Endodermal cell (in vitro differentiated cells): ENCODE measurements at regions not wholly inside any gene's neighbourhood (a gene's known extent, or its start where the extent isn't known, plus 50 kb on each side); places are given as distances from the start of the nearest gene placed in this dataset. TPM values are rescaled to one million over a fixed set of nuclear protein-coding genes. Genes with fewer than 3 reads are reported as not detected.

ENCODE experiments used
- DNase-seq: peaks from one replicate; pipeline ENCODE4 v3.0.0-alpha.2; 2017
- H3K27ac ChIP-seq: 2 replicates; pipeline ENCODE4 v1.5.1; 2013; ENCODE audit warnings: mild to moderate bottlenecking, low read depth, low read length, moderate library complexity
- H3K27me3 ChIP-seq: 2 replicates; pipeline ENCODE4 v1.6.1; 2013; ENCODE audit warnings: mild to moderate bottlenecking, low read length, moderate library complexity; ENCODE audit not compliant: insufficient read depth, control insufficient read depth, poor library complexity, severe bottlenecking
- H3K36me3 ChIP-seq: 2 replicates; pipeline ENCODE4 v1.7.0; 2013; ENCODE audit warnings: mild to moderate bottlenecking, low read length, moderate library complexity; ENCODE audit not compliant: control insufficient read depth, insufficient read depth
- H3K4me1 ChIP-seq: one replicate; pipeline ENCODE4 v1.7.0; 2013; ENCODE audit warnings: low read length; ENCODE audit not compliant: control insufficient read depth, insufficient read depth
- H3K4me3 ChIP-seq: 2 replicates; pipeline ENCODE4 v1.5.1; 2013; ENCODE audit warnings: mild to moderate bottlenecking, low read length, moderate library complexity
- H3K9ac ChIP-seq: 2 replicates; pipeline ENCODE4 v1.6.1; 2013; ENCODE audit warnings: mild to moderate bottlenecking, low read length, moderate library complexity; ENCODE audit not compliant: poor library complexity, severe bottlenecking; ENCODE audit errors: extremely low read depth
- H3K9me3 ChIP-seq: 2 replicates; pipeline ENCODE4 v1.6.1; 2013; ENCODE audit warnings: mild to moderate bottlenecking, low read length, moderate library complexity; ENCODE audit not compliant: control insufficient read depth
- H3K27ac Mint-ChIP-seq: 2 replicates; pipeline ENCODE4 v1.8.0; 2020; ENCODE audit warnings: mixed read lengths
- H3K27me3 Mint-ChIP-seq: 2 replicates; pipeline ENCODE4 v1.8.0; 2021; ENCODE audit warnings: mild to moderate bottlenecking, mixed read lengths; ENCODE audit not compliant: insufficient read depth
- H3K36me3 Mint-ChIP-seq: 2 replicates; pipeline ENCODE4 v1.8.0; 2020; ENCODE audit warnings: low read depth, mixed read lengths
- H3K4me1 Mint-ChIP-seq: 2 replicates; pipeline ENCODE4 v1.8.0; 2020; ENCODE audit warnings: mixed read lengths
- H3K4me3 Mint-ChIP-seq: 2 replicates; pipeline ENCODE4 v1.8.0; 2020; ENCODE audit warnings: mild to moderate bottlenecking, moderate library complexity, mixed read lengths
- H3K9me3 Mint-ChIP-seq: 2 replicates; pipeline ENCODE4 v1.8.0; 2020; ENCODE audit warnings: mild to moderate bottlenecking, mixed read lengths
- WGBS, 2 experiments: methylation state at CpG; one replicate each; pipeline versions ENCODE4 v1.1.5 to v1.1.7; 2013; ENCODE audit warnings: missing lambda C conversion rate in 2 of 2, mixed read lengths in 1 of 2; ENCODE audit not compliant: insufficient coverage in 1 of 2, insufficient read length in 1 of 2; 5-methylcytosine and 5-hydroxymethylcytosine counted together
- microRNA-seq: library from miRNA; unstranded; fragments of <30 nt; microRNA quantifications from one replicate; pipeline ENCODE4 v1.2.0, GENCODE V29; 2020; ENCODE audit warnings: borderline microRNAs expressed
- TF ChIP-seq, protein P1 (sequence below): fragments of 200-600 bp; sonication (generic); conservative IDR thresholded peaks from 2 replicates; pipeline ENCODE4 v1.5.0; 2021; ENCODE audit warnings: antibody characterized with exemption, mild to moderate bottlenecking

DNA sequence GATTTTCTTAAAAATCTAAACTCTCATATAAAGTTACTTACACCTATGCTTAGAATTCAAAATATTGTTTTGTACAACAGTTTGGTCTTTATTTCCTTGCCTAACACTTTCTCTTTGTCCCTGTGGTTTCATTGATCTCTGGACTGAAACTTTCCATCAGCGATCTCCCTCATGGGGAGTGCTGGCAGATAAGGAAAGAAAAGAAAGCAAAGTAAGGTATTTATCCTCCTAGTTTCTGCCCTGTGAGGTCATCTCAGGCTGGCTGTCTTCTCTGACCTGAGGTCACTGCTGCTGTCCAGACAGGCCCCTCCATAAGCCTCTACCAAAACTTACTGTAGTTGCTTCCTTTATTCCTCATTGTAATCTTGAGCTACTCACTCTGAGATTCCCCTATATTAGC lies 57.9 kb upstream of the EPHA6 start:
- H3K9ac ChIP-seq: no peak overlapping the region
- H3K27me3 ChIP-seq: peaks cover 28% of the 10 kb centered on the region
- TF ChIP-seq, protein P1, sequence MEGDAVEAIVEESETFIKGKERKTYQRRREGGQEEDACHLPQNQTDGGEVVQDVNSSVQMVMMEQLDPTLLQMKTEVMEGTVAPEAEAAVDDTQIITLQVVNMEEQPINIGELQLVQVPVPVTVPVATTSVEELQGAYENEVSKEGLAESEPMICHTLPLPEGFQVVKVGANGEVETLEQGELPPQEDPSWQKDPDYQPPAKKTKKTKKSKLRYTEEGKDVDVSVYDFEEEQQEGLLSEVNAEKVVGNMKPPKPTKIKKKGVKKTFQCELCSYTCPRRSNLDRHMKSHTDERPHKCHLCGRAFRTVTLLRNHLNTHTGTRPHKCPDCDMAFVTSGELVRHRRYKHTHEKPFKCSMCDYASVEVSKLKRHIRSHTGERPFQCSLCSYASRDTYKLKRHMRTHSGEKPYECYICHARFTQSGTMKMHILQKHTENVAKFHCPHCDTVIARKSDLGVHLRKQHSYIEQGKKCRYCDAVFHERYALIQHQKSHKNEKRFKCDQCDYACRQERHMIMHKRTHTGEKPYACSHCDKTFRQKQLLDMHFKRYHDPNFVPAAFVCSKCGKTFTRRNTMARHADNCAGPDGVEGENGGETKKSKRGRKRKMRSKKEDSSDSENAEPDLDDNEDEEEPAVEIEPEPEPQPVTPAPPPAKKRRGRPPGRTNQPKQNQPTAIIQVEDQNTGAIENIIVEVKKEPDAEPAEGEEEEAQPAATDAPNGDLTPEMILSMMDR: no peak
- H3K4me1 ChIP-seq: peaks cover 4% of the 10 kb centered on the region
- no peaks in the 10 kb centered on the region for H3K36me3 Mint-ChIP-seq
- H3K4me3 Mint-ChIP-seq: no peak overlapping the region
- DNase-seq: peak; percentile 42
- H3K4me3 ChIP-seq: no peak overlapping the region
- 60 to 86% methylated on average over 1 of the region's 1 CpG for WGBS, 2 experiments
- H3K4me1 Mint-ChIP-seq: peaks cover 5% of the 10 kb centered on the region
- H3K27ac Mint-ChIP-seq: no peak overlapping the region
- no peaks in the 10 kb centered on the region for H3K9me3 Mint-ChIP-seq
- peaks cover 15% of the 10 kb centered on the region for H3K27me3 Mint-ChIP-seq
- H3K9me3 ChIP-seq: no peaks in the 10 kb centered on the region
- no peak overlapping the region for H3K27ac ChIP-seq
- H3K36me3 ChIP-seq: no peaks in the 10 kb centered on the region

DNA sequence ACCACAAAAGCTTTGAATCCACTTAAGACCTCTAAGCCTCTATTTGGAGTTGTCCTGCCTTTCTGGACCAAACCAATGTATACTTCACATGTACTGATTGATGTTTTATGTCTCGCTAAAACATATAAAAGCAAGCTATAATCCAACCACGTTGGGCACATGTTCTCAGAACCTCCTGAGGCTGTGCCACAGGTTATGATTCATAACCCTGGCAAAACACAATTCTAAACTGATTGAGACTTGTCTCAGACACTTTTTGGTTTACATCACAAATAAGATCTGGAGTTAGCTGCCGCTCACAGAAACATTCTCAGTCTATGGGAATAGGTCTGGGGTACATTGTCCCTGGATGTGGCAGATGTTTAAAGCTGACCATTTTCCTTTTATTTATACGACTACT lies 53.4 kb upstream of the EPHA6 start:
- H3K9ac ChIP-seq: no peak overlapping the region
- no peak overlapping the region for H3K4me3 Mint-ChIP-seq
- no peaks in the 10 kb centered on the region for H3K36me3 ChIP-seq
- peaks cover under 1% of the 10 kb centered on the region for H3K27me3 ChIP-seq
- no peaks in the 10 kb centered on the region for H3K9me3 ChIP-seq
- H3K27ac Mint-ChIP-seq: no peak overlapping the region
- no peak for DNase-seq
- H3K4me3 ChIP-seq: no peak overlapping the region
- H3K27ac ChIP-seq: no peak overlapping the region
- peaks cover 4% of the 10 kb centered on the region for H3K4me1 ChIP-seq
- TF ChIP-seq, protein P1: no peak
- 89 to 95% methylated on average over 3 to 4 of the region's 4 CpGs for WGBS, 2 experiments
- no peaks in the 10 kb centered on the region for H3K36me3 Mint-ChIP-seq
- peaks cover 3% of the 10 kb centered on the region for H3K4me1 Mint-ChIP-seq
- peaks cover 4% of the 10 kb centered on the region for H3K9me3 Mint-ChIP-seq
- H3K27me3 Mint-ChIP-seq: no peaks in the 10 kb centered on the region

Small RNAs in the stretch of these regions (microRNA-seq; reads per million reads assigned to microRNA genes)
- gene MIR8060: not detected
